A549 (cell line): ENCODE measurements at regions not wholly inside any gene's neighbourhood (a gene's known extent, or its start where the extent isn't known, plus 50 kb on each side); places are given as distances from the start of the nearest gene placed in this dataset.

Source experiments
- ATAC-seq, 2 experiments: fragments of 200-7000 bp in 1 of 2; fragments of >200 bp in 1 of 2; cut with Nextera tagmentation in 1 of 2; cut with Tn5 transposase in 1 of 2; 3 replicates each; pipeline versions ENCODE4 v1.8.0 to v1.9.1; 2018 to 2020; ENCODE audit warnings: mild to moderate bottlenecking in 1 of 2, moderate library complexity in 1 of 2
- CTCF ChIA-PET: fragments of 300-600 bp; sonication (Branson Sonifier 250); formaldehyde crosslinking; extraction: SDS; loops from one replicate; lab custom pipeline; 2021; ENCODE audit warnings: antibody characterized with exemption, inconsistent platforms; lab: Yijun Ruan, JAX
- POLR2A ChIA-PET: fragments of 350-600 bp; formaldehyde crosslinking; extraction: SDS; loops from one replicate; lab custom pipeline; 2021; ENCODE audit warnings: antibody characterized with exemption, inconsistent platforms; lab: Yijun Ruan, JAX
- DNase-seq, 2 experiments: peaks; one replicate each; pipeline versions ENCODE4 v3.0.0 to v3.0.0-alpha.2; 2011 to 2016; ENCODE audit warnings: low read depth in 1 of 2, low spot score in 1 of 2
- FAIRE-seq: peaks from 2 replicates; lab custom pipeline; 2011; peaks lifted over from hg19 to GRCh38; lab: Jason Lieb, UNC
- H3K27ac ChIP-seq, 2 experiments: fragments of >200 bp; sonication (Bioruptor Twin); formaldehyde crosslinking; 3 replicates each; pipeline ENCODE4 v1.5.1; 2016 to 2017
- H3K4me1 ChIP-seq: fragments of >200 bp; sonication (Bioruptor Twin); formaldehyde crosslinking; 3 replicates; pipeline ENCODE4 v1.6.1; 2016
- H3K4me2 ChIP-seq: fragments of >200 bp; sonication (Bioruptor Twin); formaldehyde crosslinking; 3 replicates; pipeline ENCODE4 v1.6.1; 2016
- H3K4me3 ChIP-seq: fragments of >200 bp; sonication (Bioruptor Twin); formaldehyde crosslinking; 3 replicates; pipeline ENCODE4 v1.5.1; 2016
- H3K9me3 ChIP-seq: fragments of >200 bp; sonication (Bioruptor Twin); formaldehyde crosslinking; 3 replicates; pipeline ENCODE4 v1.6.1; 2016
- CBX2 ChIP-seq: fragments of 200-600 bp; sonication (generic); IDR thresholded peaks from 2 replicates; pipeline ENCODE4 v1.6.1; 2016; ENCODE audit warnings: low read depth, mild to moderate bottlenecking, borderline replicate concordance
- CBX8 ChIP-seq: fragments of 200-600 bp; sonication (generic); IDR thresholded peaks from 2 replicates; pipeline ENCODE4 v1.6.1; 2016
- CEBPB ChIP-seq, 2 experiments: fragments of >200 bp in 1 of 2; sonication (Bioruptor Twin) in 1 of 2; formaldehyde crosslinking in 1 of 2; IDR thresholded peaks; 2 replicates each; pipeline ENCODE4 v1.6.1; 2012 to 2016
- CHD2 ChIP-seq: fragments of 150-350 bp; IDR thresholded peaks from 2 replicates; pipeline ENCODE4 v1.6.1; 2014; ENCODE audit warnings: low read length; ENCODE audit not compliant: partially characterized antibody
- EHF ChIP-seq: fragments of 250-450 bp; sonication (Bioruptor Pico); IDR thresholded peaks from 2 replicates; pipeline ENCODE4 v1.5.0; 2020; ENCODE audit warnings: mild to moderate bottlenecking
- EHMT2 ChIP-seq: fragments of 200-600 bp; sonication (generic); IDR thresholded peaks from 2 replicates; pipeline ENCODE4 v1.6.1; 2016; ENCODE audit warnings: antibody characterized with exemption, low read depth, mild to moderate bottlenecking, moderate library complexity
- ELK1 ChIP-seq: fragments of 150-350 bp; IDR thresholded peaks from 2 replicates; pipeline ENCODE4 v1.6.1; 2014; ENCODE audit warnings: low read depth, mild to moderate bottlenecking, low read length
- ESRRA ChIP-seq: fragments of 150-350 bp; IDR thresholded peaks from 2 replicates; pipeline ENCODE4 v1.6.1; 2014; ENCODE audit warnings: mild to moderate bottlenecking, low read length, borderline replicate concordance
- FOSL2 ChIP-seq, 2 experiments: fragments of 450-650 bp in 1 of 2; fragments of >200 bp in 1 of 2; sonication (Bioruptor Twin) in 1 of 2; formaldehyde crosslinking; IDR thresholded peaks; 2 replicates each; pipeline versions ENCODE4 v1.5.0 to v1.6.1; 2016 to 2020; ENCODE audit warnings: mild to moderate bottlenecking in 1 of 2, moderate library complexity in 1 of 2
- FOXS1 ChIP-seq: fragments of 250-450 bp; sonication (Bioruptor Pico); IDR thresholded peaks from 2 replicates; pipeline ENCODE4 v1.5.0; 2020; ENCODE audit warnings: mild to moderate bottlenecking, moderate library complexity
- HDAC2 ChIP-seq: fragments of 200-600 bp; sonication (generic); IDR thresholded peaks from 2 replicates; pipeline ENCODE4 v1.6.1; 2016
- HEYL ChIP-seq: fragments of 250-450 bp; sonication (Bioruptor Pico); IDR thresholded peaks from 2 replicates; pipeline ENCODE4 v1.8.0; 2021; ENCODE audit warnings: mild to moderate bottlenecking, moderate library complexity
- HMGXB4 ChIP-seq: fragments of 250-450 bp; sonication (Bioruptor Pico); IDR thresholded peaks from 2 replicates; pipeline ENCODE4 v1.5.0; 2021; ENCODE audit warnings: mild to moderate bottlenecking, moderate library complexity, borderline replicate concordance
- JUN ChIP-seq, 2 experiments: fragments of >200 bp; sonication (Bioruptor Twin); formaldehyde crosslinking; IDR thresholded peaks; 2 replicates in 1 of 2; 3 replicates in 1 of 2; pipeline ENCODE4 v1.6.1; 2016 to 2017
- MYC ChIP-seq: IDR thresholded peaks from 2 replicates; pipeline ENCODE4 v1.6.1; 2012; ENCODE audit warnings: mild to moderate bottlenecking, inconsistent platforms, low read length, improper control_type of control experiment, borderline replicate concordance
- NPAS2 ChIP-seq: fragments of 250-450 bp; sonication (Bioruptor Pico); IDR thresholded peaks from 2 replicates; pipeline ENCODE4 v1.8.0; 2022; ENCODE audit warnings: mild to moderate bottlenecking, moderate library complexity, borderline replicate concordance
- PHF8 ChIP-seq: fragments of 200-600 bp; sonication (generic); IDR thresholded peaks from 2 replicates; pipeline ENCODE4 v1.6.1; 2016; ENCODE audit warnings: low read depth, mild to moderate bottlenecking, antibody characterized with exemption, moderate library complexity, borderline replicate concordance
- POLR2AphosphoS2 ChIP-seq: conservative IDR thresholded peaks from 2 replicates; pipeline ENCODE4 v1.6.1; 2012; ENCODE audit warnings: low read length, improper control_type of control experiment, inconsistent platforms
- RCOR1 ChIP-seq: fragments of 150-350 bp; IDR thresholded peaks from 2 replicates; pipeline ENCODE4 v1.6.1; 2014; ENCODE audit warnings: antibody characterized with exemption, low read length, low read depth
- REST ChIP-seq: fragments of 200-600 bp; sonication (generic); IDR thresholded peaks from 2 replicates; pipeline ENCODE4 v1.6.1; 2016; ENCODE audit warnings: antibody characterized with exemption, mild to moderate bottlenecking, moderate library complexity
- RNF2 ChIP-seq: fragments of 200-600 bp; sonication (generic); IDR thresholded peaks from 2 replicates; pipeline ENCODE4 v1.6.1; 2016; ENCODE audit warnings: low read depth, mild to moderate bottlenecking, antibody characterized with exemption, moderate library complexity, borderline replicate concordance
- SREBF2 ChIP-seq: fragments of 450-650 bp; IDR thresholded peaks from 2 replicates; pipeline ENCODE4 v1.6.1; 2014; ENCODE audit warnings: mild to moderate bottlenecking, moderate library complexity
- ZC3H11A ChIP-seq: fragments of 450-650 bp; IDR thresholded peaks from 2 replicates; pipeline ENCODE4 v1.6.1; 2014; ENCODE audit warnings: antibody characterized with exemption, mild to moderate bottlenecking
- ZFP36 ChIP-seq: fragments of 450-650 bp; IDR thresholded peaks from 2 replicates; pipeline ENCODE4 v1.6.1; 2014; ENCODE audit warnings: borderline replicate concordance; ENCODE audit not compliant: partially characterized antibody
- ZSCAN20 ChIP-seq: fragments of 250-450 bp; sonication (Bioruptor Pico); IDR thresholded peaks from 2 replicates; pipeline ENCODE4 v1.8.0; 2022; ENCODE audit warnings: mild to moderate bottlenecking, moderate library complexity
- WGBS: methylation state at CpG from one replicate; pipeline ENCODE4 v1.1.6; 2017; ENCODE audit errors: missing lambda C conversion rate; 5-methylcytosine and 5-hydroxymethylcytosine counted together

- ChIA-PET POLR2A (no interaction called here), CTCF (no interaction called here)
- no peak for ATAC-seq
- DNase-seq = no peak
- no peak for FAIRE-seq
- no peaks in the 10 kb centered on the region for H3K9me3 ChIP-seq
- no peaks in the 10 kb centered on the region for H3K4me1 ChIP-seq
- TF ChIP-seq CBX2 (no peak), ZSCAN20 (CRISPR knock-in tag) (no peak), RCOR1 (no peak), ZC3H11A (no peak), ESRRA (no peak), FOSL2 (IDR thresholded peaks at IDR 0.05) (no peak), FOSL2 (CRISPR knock-in tag; IDR thresholded peaks at IDR 0.05) (no peak), NPAS2 (CRISPR knock-in tag) (no peak), HDAC2 (no peak), SREBF2 (no peak), HMGXB4 (no peak), CEBPB (IDR thresholded peaks at IDR 0.05) (no peak), HEYL (CRISPR knock-in tag) (no peak)
- H3K4me3 ChIP-seq = no peak overlapping the region
- H3K4me2 ChIP-seq = no peak overlapping the region
- no peak overlapping the region for H3K27ac ChIP-seq
- 25% methylated on average over 3 of the region's 3 CpGs for WGBS
Measured at GRCh38 chr2:184041077-184041476, 557.3 kb upstream of the ZNF804A start.

GRCh38 chr2:184041777-184042176, 556.6 kb upstream of the ZNF804A start:
- 62% methylated on average over 4 of the region's 4 CpGs for WGBS
- Histone ChIP-seq H3K9me3 (no peaks in the 10 kb centered on the region), H3K27ac (no peak overlapping the region), H3K4me3 (no peak overlapping the region), H3K4me1 (no peaks in the 10 kb centered on the region), H3K4me2 (no peak overlapping the region)
- no peak for FAIRE-seq
- CTCF ChIA-PET = no interaction called here
- TF ChIP-seq PHF8 (no peak), ELK1 (no peak), FOXS1 (CRISPR knock-in tag) (no peak), RCOR1 (no peak), SREBF2 (no peak), EHMT2 (no peak), JUN (IDR thresholded peaks at IDR 0.05) (no peak), ZC3H11A (no peak), MYC (no peak), RNF2 (no peak), EHF (CRISPR knock-in tag) (no peak), CBX2 (no peak), CHD2 (no peak), CBX8 (no peak), HEYL (CRISPR knock-in tag) (no peak), POLR2AphosphoS2 (no peak), ZFP36 (no peak), REST (no peak)
- ATAC-seq = no peak
- POLR2A ChIA-PET = no interaction called here
- DNase-seq = no peak
